HFFc6 (cell line): ENCODE measurements at regions not wholly inside any gene's neighbourhood (a gene's known extent, or its start where the extent isn't known, plus 50 kb on each side); places are given as distances from the start of the nearest gene placed in this dataset.
"Not testable (repeated sequence)": the region's sequence is repeated elsewhere in the genome, so short reads cannot be mapped to it uniquely, and the experiment has no call there.

ENCODE experiments used
- DNase-seq: peaks from one replicate; pipeline ENCODE4 v3.0.0-alpha.2; 2018
- H3K27ac Mint-ChIP-seq: 2 replicates; pipeline ENCODE4 v1.8.0; 2020; ENCODE audit warnings: mild to moderate bottlenecking, mixed read lengths
- H3K27me3 Mint-ChIP-seq: 2 replicates; pipeline ENCODE4 v1.8.0; 2021; ENCODE audit warnings: mild to moderate bottlenecking, moderate library complexity, mixed read lengths; ENCODE audit not compliant: insufficient read depth
- H3K36me3 Mint-ChIP-seq: 2 replicates; pipeline ENCODE4 v1.8.0; 2021; ENCODE audit warnings: low read depth, mixed read lengths
- H3K4me1 Mint-ChIP-seq: 2 replicates; pipeline ENCODE4 v1.8.0; 2020; ENCODE audit warnings: low read depth, mixed read lengths
- H3K4me3 Mint-ChIP-seq: 2 replicates; pipeline ENCODE4 v1.8.0; 2020; ENCODE audit warnings: mild to moderate bottlenecking, moderate library complexity, mixed read lengths
- H3K9me3 Mint-ChIP-seq: 2 replicates; pipeline ENCODE4 v1.8.0; 2020; ENCODE audit warnings: mild to moderate bottlenecking, mixed read lengths
- CTCF ChIP-seq: fragments of 200-600 bp; sonication (generic); IDR thresholded peaks from 2 replicates; pipeline ENCODE4 v1.5.0; 2021; ENCODE audit warnings: antibody characterized with exemption, mild to moderate bottlenecking

- Mint-ChIP-seq H3K36me3 (no peaks in the 10 kb centered on the region), H3K27me3 (peaks cover 5% of the 10 kb centered on the region), H3K4me3 (no peak overlapping the region), H3K9me3 (no peaks in the 10 kb centered on the region), H3K4me1 (peaks cover 12% of the 10 kb centered on the region), H3K27ac (no peak overlapping the region)
- DNase-seq: no peak
- no peak for TF ChIP-seq CTCF
Observed at GRCh38 chr16:73955702-73956101, 340.9 kb upstream of the PSMD7 start.

- Mint-ChIP-seq H3K27me3 (peaks cover 5% of the 10 kb centered on the region), H3K27ac (no peak overlapping the region), H3K4me1 (peaks cover 12% of the 10 kb centered on the region), H3K4me3 (no peak overlapping the region), H3K36me3 (no peaks in the 10 kb centered on the region), H3K9me3 (no peaks in the 10 kb centered on the region)
- DNase-seq: no peak
- TF ChIP-seq CTCF: no peak
Observed at GRCh38 chr16:73955255-73955654, 341.4 kb upstream of the PSMD7 start.

- H3K36me3 Mint-ChIP-seq: no peaks in the 10 kb centered on the region
- peaks cover 7% of the 10 kb centered on the region for H3K27me3 Mint-ChIP-seq
- H3K9me3 Mint-ChIP-seq: no peaks in the 10 kb centered on the region
- H3K27ac Mint-ChIP-seq: no peak overlapping the region
- DNase-seq: no peak
- H3K4me1 Mint-ChIP-seq: peaks cover 11% of the 10 kb centered on the region
- TF ChIP-seq CTCF: no peak
- H3K4me3 Mint-ChIP-seq: no peak overlapping the region
Observed at GRCh38 chr16:73951481-73951880, 345.1 kb upstream of the PSMD7 start.

GRCh38 chr16:73949574-73950320 lies 346.9 kb upstream of the PSMD7 start:
- TF ChIP-seq CTCF: no peak
- Mint-ChIP-seq H3K27ac (no peak overlapping the region), H3K36me3 (no peaks in the 10 kb centered on the region), H3K9me3 (no peaks in the 10 kb centered on the region), H3K4me1 (peaks cover 11% of the 10 kb centered on the region), H3K4me3 (no peak overlapping the region), H3K27me3 (peaks cover 5% of the 10 kb centered on the region)
- peak; percentile 85 for DNase-seq

GRCh38 chr16:73945631-73946030 lies 351.0 kb upstream of the PSMD7 start:
- Mint-ChIP-seq H3K4me1 (peaks cover 11% of the 10 kb centered on the region), H3K9me3 (no peaks in the 10 kb centered on the region), H3K36me3 (no peaks in the 10 kb centered on the region), H3K27me3 (peaks cover 2% of the 10 kb centered on the region), H3K4me3 (no peak overlapping the region), H3K27ac (no peak overlapping the region)
- TF ChIP-seq CTCF: no peak
- no peak for DNase-seq

- H3K4me3 Mint-ChIP-seq, H3K9me3 Mint-ChIP-seq, DNase-seq, H3K27me3 Mint-ChIP-seq, H3K36me3 Mint-ChIP-seq, H3K4me1 Mint-ChIP-seq, H3K27ac Mint-ChIP-seq: not testable (repeated sequence)
Observed at GRCh38 chr16:73943184-73943583, 353.4 kb upstream of the PSMD7 start.

GRCh38 chr16:73940786-73941185 lies 355.8 kb upstream of the PSMD7 start:
- H3K27ac Mint-ChIP-seq, H3K4me1 Mint-ChIP-seq: not testable (repeated sequence)

More at GRCh38 chr16:73940786-73941185, 355.8 kb upstream of the PSMD7 start:
- H3K9me3 Mint-ChIP-seq, H3K4me3 Mint-ChIP-seq, DNase-seq, H3K36me3 Mint-ChIP-seq, H3K27me3 Mint-ChIP-seq: not testable (repeated sequence)
